VCaP (cell line): ENCODE measurements at regions not wholly inside any gene's neighbourhood (a gene's known extent, or its start where the extent isn't known, plus 50 kb on each side); places are given as distances from the start of the nearest gene placed in this dataset.
"Not testable (repeated sequence)": the region's sequence is repeated elsewhere in the genome, so short reads cannot be mapped to it uniquely, and the experiment has no call there.

ENCODE experiments used
- H3K27ac ChIP-seq: fragments of 450-650 bp; 2 replicates; pipeline ENCODE4 v1.5.1; 2017
- CTCF ChIP-seq: fragments of 450-650 bp; conservative IDR thresholded peaks from 2 replicates; pipeline ENCODE4 v1.5.1; 2017; ENCODE audit warnings: mild to moderate bottlenecking, moderate library complexity

GRCh38 chr13:78129359-78129758, 210.7 kb upstream of the EDNRB start:
- TF ChIP-seq CTCF = no peak
- no peak overlapping the region for H3K27ac ChIP-seq

GRCh38 chr13:78121459-78122348, 203.1 kb upstream of the EDNRB start:
- no peak overlapping the region for H3K27ac ChIP-seq
- peak; percentile 82 for TF ChIP-seq CTCF

- TF ChIP-seq CTCF = no peak
- no peak overlapping the region for H3K27ac ChIP-seq
Observed at GRCh38 chr13:78121001-78121400, 202.4 kb upstream of the EDNRB start.

GRCh38 chr13:78120144-78120543, 201.5 kb upstream of the EDNRB start:
- not testable (repeated sequence) for H3K27ac ChIP-seq

- H3K27ac ChIP-seq = not testable (repeated sequence)
Observed at GRCh38 chr13:78117070-78117469, 198.4 kb upstream of the EDNRB start.

- no peak overlapping the region for H3K27ac ChIP-seq
- no peak for TF ChIP-seq CTCF
Observed at GRCh38 chr13:78105656-78106055, 187.0 kb upstream of the EDNRB start.

GRCh38 chr13:78103936-78104335, 185.3 kb upstream of the EDNRB start:
- no peak overlapping the region for H3K27ac ChIP-seq
- no peak for TF ChIP-seq CTCF

- no peak for TF ChIP-seq CTCF
- H3K27ac ChIP-seq = no peak overlapping the region
Observed at GRCh38 chr13:78102741-78103140, 184.1 kb upstream of the EDNRB start.
